Superior temporal gyrus (tissue), 1 donor: ENCODE measurements at regions not wholly inside any gene's neighbourhood (a gene's known extent, or its start where the extent isn't known, plus 50 kb on each side); places are given as distances from the start of the nearest gene placed in this dataset.

ENCODE experiments used
- DNase-seq: peaks from one replicate; pipeline ENCODE4 v3.0.0-alpha.2; 2016; ENCODE audit errors: extremely low spot score

DNA sequence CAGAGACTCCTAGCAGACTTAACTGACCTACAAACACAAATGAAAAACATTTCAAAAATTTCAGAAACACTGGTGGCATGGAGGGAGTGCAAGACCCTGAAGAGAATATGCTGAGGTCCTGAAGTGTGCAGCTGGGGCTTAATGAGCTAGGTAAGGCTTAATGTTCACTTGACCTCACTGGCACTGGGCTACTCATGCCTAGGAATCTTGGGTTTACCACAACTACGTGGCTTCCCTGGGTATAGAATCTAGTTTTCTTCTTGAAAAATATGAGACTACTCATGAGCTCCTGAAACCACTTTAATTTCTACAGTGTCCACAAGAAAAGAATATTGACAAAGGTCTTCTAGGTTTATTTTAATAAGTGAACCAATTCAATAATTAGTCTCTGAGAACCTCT, 139.8 kb downstream of the HNMT start:
- DNase-seq = no peak

DNA sequence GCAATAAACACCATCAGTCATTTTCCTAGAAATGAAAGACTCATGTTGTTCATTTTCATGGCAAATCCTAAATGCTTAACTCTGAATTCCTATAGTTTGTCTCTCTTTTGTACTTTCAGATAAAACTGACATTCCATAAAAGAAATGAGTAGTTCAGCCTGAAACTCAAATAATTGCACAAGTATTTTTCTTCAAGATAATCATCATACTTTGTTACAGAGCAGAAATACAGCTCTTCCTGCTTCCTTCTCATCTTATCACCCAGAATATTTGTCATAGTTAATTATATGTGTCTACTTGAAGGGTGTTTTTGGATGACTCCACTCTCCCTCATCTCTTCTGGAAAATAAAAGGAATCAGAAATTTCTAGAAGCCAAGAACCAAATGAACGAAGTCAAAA, 141.1 kb downstream of the HNMT start:
- no peak for DNase-seq

DNA sequence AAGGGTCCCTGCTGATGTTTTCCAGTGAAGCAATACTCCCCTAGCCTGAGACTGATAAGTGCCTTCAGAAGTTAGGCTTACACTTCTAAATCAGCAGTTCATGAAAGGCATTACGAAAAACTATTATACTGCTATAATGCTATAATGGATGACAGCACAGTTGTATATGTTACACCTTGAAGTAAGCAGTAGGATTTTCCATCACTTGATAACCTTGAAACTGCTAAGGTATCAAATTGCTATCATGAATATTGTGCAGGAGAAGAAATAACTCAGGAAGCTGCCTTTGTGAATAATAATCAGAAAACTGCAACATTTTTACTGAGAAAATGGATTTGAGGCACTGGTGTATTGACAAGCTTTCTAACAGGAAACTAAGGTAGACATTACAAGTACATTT, 142.3 kb downstream of the HNMT start:
- DNase-seq = no peak

DNA sequence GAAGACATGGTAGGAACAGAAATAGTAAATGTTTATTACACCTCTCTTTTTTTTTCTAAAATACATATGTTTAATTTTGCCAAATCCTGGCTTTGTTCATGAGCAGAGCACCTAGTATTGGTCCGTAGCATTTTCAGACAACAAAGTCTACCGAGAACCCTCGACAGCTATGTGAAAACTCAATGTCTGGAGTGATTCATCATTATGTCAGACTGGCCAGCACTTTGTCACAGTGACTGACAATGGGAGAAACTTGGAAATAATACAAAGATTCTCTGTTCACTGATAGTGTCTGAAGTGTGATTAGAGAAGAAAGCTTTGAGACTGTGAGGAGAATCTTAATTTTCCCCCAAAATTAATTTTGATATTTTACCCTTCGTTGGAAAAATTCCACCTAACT, 143.0 kb downstream of the HNMT start:
- DNase-seq = peak; percentile 49

DNA sequence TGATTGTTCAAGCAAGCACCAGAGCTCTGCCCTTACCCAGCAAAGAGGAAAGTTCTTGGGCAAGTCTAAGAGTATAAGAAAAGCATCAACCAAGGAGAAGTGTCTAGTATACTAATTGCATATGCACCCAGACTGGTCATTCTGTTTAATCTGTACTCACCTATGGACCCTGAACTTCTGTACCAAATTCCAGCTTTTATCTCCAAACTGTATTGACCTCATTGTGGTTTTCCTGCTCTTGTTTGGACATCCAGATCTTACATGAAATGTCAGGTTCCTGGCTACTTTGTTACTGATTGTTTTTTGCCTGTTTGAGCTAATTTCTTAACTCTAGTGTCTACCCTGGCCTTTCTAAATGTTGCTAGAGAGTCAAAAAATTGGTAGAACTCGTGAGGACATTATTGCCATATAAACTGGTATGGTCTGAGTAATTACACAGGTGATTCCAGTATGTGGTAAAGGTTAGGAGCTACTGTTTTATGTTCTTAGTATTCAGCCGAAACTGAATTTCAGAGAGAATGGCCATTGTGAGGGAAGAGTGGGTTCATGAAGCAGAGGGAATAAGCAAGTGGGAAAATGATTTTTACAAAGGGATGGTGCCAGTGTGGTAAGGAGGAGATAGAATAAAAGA, 146.3 kb downstream of the HNMT start:
- DNase-seq = no peak

DNA sequence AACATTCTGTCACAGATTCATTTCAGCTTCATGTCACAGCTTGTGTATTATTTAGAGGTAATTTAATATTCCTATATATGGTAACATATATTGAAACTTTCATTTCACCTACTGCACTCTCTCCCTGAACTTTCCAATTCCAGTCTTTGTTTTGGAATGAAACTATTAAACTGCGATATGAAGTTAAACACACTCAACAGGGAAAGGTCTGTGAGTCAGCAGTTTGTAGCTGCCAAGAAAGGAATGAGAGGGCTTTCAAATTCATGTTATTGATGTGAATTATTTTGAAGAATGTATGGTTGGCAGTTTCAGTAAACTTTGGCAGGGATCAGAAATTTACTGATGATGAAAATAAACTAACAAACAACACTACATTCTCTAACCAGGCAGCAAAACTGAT, 148.3 kb downstream of the HNMT start:
- no peak for DNase-seq

DNA sequence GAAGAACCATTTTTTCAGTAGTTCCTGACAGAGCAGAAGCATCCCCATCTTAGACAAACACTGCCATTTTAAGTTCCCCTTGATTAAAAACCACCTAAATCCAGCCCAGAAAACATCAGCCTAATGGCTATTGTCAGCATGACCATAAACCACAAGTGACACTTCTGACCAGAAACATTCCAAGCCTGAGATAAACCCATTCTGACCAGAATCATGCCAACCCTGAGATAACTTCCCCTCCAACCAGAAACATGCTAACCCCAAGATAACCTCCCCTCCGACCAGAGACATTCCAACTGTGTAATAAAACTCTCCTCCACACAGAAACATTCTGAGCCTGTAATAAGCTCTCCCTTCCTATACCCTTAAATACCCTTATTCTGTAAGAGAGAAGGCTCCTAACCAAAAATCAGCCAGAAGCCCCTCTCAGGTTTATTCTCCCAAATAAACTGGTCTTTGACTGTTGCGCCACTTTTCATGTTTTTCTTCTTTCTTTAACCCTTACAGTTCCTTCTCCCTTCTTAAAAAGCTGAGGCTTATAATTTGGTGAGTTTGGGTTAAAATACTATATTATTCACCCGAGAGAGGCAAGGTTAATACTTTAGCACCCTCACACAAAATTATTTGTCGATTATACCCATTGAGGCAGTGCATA, 149.7 kb downstream of the HNMT start:
- no peak for DNase-seq

DNA sequence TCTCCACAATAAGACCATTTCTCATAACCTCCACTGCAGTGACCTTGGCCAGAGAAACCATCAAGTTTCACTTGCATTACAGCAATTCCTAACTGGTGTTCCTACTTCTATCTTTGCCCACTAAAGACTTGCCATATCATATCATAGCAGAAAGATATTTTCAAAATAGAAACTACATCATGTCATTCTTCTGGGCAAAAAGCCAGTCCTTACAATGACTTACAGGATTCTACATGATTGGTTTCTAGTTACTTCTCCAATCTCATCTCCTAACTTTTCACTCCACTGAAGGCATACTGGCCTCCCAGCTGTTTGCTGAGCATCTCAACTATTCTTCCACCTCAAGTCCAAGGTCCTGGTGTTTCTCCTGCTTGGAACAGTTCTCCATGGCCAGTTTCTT, 151.4 kb downstream of the HNMT start:
- DNase-seq = no peak

DNA sequence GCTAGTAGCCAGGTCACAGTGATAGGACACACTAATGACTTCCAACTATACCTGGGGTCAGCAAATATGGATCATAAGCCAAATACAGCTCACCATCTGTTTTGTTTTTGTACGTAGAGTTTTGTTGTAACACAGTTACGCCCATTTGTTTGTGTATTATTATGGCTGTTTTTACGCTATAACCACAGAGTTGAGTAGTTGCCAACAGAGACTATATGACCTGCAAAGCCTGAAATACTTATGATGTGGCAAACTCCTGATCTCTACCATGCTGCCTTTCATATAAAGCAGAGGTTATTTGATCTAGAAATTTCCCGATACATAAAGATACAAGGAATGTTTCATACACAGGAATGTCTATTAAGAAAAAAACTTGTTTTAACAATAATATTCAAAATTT, 152.2 kb downstream of the HNMT start:
- DNase-seq = no peak

DNA sequence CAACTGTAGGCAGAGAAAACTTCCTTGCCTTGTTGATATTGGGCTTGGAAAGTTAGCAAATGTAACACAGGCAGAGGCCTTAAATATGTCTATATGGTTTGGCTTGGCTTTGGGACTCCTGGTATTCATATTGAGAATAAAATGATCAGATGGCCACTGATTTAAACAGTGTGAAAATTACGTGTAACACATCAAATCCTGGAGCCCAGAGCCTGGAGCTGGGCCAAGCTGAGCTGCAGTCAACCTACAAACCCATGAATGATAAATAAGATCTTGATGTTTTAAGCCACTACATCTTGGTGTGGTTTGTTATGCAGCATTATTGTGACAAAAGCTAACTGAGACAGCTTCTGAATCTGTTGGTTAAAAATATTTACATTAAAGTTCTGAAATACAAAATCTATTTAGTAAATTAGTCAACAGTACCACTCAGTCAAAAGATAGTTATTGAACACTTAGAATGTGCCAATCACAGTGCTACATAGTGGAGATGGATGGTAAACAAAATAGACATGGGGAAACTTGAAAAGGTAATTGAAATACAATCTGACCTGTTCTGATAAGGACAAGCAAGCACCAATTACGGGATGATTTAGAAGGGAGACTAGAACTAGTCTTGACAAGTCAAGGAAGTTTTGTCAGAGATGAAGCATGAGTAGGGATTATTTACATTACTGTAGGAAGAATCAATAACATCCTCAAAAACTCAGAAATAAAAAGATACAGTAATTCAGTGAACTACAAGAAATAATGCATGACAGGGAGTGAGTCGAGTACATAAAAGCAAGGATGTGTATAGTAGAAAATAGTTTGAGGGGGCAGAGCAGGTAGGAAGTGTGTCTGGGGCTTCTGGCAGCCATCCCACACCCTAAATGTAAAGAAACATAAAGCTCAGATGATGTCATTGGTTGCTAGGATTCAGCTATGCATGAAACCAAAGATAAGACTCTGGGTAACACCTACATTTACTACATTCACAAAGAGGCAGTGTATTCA, 157.7 kb downstream of the HNMT start:
- DNase-seq = no peak

DNA sequence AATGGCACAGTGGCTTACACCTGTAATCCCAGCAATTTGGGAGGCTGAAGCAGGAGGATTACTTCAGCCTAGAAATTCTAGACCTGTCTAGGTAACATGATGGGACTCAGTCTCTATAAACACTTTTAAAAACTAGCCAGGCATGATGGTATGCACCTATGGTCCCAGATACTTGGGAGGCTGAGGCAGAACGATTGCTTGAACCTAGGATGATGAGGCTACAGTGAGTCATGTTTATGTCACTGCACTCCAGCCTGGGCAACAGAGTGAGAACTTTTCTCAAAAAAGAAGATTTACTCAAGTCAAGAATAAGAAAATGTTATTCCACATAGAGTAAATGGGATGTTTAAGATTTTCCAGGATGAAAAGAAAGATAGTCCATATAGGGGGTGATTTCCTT, 158.6 kb downstream of the HNMT start:
- DNase-seq = no peak

DNA sequence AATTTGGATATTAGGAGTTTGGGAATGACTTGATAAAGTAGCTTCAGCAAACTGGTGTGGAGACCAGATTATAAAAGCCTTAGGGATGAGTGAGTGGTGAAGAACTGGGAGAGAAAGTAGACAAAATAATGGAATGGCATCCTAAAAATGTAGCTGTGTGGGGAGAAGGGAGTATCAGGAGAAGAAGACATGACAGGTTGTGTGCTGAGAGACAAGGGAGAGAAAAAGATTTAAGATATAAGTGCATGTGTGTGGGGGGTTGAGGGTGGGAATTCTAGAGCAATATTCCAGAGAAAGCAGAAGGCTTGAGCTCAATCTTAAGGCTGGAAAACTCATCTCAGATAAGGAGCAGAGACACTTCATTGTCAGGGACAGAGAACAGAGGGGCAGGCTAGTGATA, 159.5 kb downstream of the HNMT start:
- DNase-seq = no peak

DNA sequence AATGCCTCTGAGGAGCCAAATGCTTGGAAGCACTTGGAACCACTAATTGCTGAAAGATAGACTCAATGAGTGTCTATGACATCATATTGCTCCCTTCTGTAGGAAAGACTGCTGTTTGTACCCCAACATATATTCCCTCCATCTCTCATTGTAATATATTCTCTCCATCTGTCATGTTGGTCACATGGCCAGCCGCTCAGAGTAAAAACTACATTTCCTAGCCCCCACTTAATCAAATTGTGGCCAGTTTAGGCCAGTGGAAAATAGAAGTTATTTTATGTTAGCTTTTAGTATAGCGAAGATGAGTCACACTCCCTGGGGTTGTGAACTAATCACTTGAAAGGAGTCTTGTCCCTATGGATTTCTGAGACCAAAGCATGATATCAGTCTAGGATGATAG, 160.2 kb downstream of the HNMT start:
- DNase-seq = no peak

DNA sequence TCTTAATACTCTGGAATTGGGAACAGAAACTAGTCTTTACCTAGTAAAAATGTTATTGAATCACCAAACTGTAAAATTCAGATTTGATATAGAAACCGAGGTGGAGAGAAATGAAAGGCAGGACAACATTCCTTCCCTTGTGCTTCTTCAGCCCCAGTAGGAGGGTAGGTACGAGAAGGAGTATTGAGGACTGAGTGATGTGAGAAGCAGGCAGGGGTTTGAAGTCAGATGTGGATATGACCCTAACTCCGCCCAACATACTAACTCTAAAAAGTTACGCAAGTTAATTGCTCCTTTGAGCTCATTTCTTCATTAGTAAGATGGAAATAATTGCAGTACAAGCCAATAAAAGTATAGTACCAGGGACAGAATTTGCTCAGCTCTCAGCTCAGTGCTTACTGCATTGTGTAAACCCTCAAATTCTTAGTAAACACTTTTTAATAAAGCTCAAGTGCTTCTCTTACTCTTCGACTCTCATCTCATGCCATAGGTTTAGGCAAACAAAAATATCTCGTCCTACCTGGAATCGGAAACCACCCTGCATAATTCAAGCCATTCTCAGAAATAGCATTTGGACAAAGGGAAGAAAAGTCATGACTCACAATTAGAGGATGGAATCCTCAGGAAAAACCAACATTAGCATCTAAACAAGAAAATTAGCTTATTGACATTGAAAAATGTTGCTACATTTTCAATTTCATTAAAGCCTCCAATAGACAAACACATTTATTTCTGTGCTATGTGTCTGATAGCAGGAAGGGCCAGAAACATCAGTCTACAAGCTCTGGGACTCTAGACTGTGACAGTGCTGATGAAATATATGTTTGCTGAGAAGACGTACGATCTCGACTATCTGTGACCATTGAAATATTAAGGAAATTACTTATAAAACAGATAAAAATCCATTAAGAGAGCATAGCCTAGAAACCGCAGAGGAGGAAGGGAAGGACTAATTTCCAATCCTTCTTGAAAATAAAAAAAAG, 161.3 kb downstream of the HNMT start:
- no peak for DNase-seq

DNA sequence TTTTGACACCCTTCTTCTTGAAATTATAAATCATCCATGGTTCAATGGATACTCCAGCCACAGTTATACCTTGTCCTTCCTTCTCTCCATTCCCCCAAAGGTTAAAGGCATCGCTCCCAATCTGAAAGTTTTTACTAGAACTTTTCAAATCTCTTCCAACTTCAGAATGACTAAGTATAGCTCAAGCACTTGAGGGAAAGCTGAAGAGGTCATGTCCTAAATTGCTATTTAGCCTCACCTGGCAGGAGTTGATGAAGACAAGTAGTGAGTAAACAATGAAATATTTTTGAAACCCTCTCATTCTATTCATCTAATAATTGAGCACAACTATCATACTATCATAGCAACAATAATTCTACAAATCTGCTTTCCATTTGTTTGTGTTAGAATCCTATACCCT, 167.8 kb downstream of the HNMT start:
- DNase-seq = no peak

DNA sequence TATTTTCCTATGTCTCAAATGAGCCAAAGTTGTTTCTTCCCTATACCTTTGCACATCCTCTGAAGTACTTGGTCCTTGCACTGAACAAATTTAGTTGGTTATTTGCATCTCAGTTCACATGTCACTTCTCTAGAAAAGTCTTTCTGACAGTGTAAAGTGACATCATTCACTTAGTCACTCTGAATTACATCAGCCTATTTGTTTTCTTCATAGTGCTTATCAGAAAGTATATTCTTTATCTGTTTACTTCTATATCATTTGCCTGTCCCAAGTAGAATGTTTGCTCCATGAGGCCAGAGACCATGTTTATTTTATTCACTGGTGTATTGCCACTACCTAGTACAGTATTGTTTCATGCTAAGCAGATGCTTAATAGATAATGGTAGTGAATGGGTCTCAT, 173.7 kb downstream of the HNMT start:
- DNase-seq = no peak

DNA sequence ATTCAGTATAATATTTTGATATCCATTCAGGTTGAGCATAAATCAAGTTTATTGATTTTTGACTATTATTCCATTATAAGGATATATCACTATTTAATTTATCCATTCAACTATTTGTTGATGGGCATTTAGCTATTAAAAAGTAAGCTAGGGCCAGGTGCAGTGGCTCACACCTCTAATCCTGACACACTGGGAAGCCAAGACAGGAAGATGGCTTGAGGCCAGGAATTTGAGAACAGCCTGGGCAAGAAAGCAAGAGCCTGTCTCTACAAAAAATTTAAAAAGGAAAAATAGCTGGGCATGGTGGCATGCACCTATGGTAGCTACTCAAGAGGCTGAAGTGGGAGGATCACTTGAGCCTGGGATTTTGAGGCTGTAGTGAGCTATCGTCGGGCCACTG, 183.5 kb downstream of the HNMT start:
- no peak for DNase-seq

DNA sequence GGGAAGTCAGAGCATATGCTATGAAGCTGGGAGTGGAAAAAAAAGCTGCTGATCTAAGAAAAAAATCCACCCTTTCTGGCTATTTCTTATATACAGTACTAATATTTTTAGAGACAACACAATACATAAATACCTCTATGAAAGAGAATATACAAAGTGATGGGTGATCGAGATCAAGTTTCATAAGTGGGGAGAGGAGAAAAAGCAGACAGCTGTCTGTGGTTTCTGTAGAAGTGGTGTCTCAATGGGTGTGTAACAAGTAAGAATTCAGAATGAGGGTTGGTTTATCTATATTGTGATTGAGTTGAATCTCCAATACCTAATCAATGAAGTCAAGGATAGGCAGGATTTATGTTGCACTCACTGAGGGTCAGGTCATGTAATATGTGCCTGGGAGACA, 191.0 kb downstream of the HNMT start:
- DNase-seq = no peak

DNA sequence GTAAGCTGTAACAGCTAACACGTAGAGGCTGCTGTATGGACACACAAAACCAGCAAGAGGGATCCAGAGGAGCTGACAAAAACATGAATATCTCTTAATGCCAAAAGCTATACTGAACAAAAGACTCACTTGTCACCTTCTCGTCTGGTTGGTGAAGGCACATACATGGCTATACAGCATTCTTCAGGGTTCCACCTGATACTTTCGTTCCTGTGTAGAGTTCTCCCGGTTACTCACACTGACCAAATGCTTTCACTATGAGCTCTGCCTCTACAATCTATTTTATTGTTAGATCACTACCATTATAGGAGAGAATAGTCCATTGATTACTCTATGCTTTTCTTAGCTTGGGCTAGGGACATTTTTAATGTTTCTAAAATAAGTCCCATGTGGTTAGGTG, 193.1 kb downstream of the HNMT start:
- DNase-seq = no peak

DNA sequence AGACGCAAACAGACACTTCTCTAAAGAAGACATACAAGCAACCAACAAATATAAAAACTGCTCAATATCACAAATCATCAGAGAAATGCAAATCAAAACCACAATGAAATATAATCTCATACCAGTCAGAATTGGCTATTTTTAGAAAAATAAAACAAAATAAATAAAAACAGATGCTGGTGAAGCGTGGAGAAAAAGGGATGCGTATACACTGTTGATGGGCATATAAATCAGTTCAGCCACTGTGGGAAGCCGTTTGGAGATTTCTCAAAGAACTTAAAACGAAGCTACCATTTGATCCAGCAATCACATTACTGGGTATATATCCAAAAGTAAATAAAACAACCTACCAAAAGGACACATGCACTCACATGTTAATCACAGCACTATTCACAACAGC, 206.2 kb downstream of the HNMT start:
- DNase-seq = no peak

DNA sequence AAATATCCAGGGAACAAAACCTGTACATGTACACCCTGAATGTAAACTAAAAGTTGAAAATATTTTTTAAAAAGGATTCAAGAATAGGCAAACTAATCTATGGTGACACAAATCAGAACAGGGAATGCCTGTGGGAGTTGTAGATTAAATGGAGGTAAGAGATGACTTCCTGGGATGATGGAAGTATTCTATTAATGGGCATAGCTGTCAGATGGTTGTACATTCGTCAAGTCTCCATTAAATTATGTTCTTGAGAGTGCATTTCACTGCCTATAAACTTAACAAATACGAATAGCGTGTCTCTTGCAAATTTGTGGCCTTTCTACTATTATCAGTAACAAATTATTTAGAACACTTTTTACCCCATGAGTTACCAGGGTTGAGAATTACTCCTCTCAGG, 207.0 kb downstream of the HNMT start:
- DNase-seq = no peak

DNA sequence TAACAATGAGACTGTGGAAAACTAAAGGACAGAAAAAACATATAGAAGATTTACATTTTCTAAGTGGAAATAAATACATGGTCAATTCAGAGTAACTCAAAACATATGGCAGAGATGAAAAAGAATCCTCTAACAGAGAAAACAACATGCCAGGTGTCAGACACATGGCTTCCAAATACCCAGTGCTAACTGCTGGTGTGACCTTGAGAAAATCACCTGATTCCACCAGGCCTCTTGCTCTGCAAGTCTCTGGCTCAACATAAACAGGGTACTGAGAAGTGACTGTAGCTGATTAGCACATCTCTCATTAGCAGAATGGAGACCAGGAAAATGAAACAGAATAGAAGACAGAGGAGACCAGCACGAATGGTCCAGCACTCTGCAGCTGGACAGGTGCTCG, 210.8 kb downstream of the HNMT start:
- no peak for DNase-seq
